ENCODE measurements at regions not wholly inside any gene's neighbourhood (a gene's known extent, or its start where the extent isn't known, plus 50 kb on each side); places are given as distances from the start of the nearest gene placed in this dataset.

DNA sequence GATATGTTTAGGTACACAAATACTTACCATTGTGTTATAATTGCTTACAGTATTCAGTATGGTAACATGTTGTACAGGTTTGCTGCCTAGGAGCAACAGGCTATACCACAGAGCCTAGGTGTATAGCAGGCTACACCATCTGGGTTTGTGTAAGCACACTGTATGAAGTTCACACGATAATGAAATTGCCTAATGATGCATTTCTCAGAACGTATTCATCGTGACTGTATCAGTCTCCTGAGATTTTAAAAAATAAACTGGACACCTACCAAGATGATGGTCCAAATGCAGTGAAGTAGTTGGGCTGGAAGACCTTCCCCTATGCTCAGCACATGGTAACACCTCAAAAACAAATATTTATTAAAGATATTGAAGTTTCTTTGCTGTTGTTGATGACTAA is 103.3 kb upstream of the NFIB start:
- no peak for TF ChIP-seq POLR2A (IDR thresholded peaks at IDR 0.05)
- TF ChIP-seq, protein P1, sequence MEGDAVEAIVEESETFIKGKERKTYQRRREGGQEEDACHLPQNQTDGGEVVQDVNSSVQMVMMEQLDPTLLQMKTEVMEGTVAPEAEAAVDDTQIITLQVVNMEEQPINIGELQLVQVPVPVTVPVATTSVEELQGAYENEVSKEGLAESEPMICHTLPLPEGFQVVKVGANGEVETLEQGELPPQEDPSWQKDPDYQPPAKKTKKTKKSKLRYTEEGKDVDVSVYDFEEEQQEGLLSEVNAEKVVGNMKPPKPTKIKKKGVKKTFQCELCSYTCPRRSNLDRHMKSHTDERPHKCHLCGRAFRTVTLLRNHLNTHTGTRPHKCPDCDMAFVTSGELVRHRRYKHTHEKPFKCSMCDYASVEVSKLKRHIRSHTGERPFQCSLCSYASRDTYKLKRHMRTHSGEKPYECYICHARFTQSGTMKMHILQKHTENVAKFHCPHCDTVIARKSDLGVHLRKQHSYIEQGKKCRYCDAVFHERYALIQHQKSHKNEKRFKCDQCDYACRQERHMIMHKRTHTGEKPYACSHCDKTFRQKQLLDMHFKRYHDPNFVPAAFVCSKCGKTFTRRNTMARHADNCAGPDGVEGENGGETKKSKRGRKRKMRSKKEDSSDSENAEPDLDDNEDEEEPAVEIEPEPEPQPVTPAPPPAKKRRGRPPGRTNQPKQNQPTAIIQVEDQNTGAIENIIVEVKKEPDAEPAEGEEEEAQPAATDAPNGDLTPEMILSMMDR (IDR thresholded peaks at IDR 0.05), result no peak

All from adrenal gland (tissue), 5 donors.